ENCODE measurements at regions not wholly inside any gene's neighbourhood (a gene's known extent, or its start where the extent isn't known, plus 50 kb on each side); places are given as distances from the start of the nearest gene placed in this dataset.

DNA sequence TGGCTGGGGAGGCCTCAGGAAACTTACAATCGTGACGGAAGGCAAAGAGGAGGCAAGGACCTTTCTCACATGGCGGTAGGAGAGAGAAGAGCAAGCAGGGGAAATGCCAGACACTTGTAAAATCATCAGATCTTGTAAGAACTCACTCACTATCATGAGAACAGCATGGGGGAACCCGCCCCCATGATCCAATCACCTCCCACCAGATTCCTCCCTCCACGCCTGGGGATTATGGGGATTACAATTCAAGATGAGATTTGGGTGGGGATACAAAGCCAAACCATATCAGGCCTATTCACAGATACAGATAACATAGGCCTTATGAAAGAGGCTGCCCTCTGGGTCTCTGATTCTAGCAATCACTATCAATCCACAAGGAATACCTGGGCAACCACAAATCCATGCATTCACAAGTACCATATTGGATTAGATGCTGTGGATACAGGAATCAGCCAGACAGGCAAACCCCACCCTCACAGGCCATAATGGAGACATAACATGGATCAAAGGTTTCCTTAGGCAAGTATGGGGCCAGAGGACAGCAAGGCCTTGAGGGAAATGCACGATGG, 284.9 kb downstream of the SOX9 start:
- TF ChIP-seq POLR2AphosphoS5 (IDR thresholded peaks at IDR 0.05; ENCODE audit: low read depth, low read length): no peak
- TF ChIP-seq SIN3A (IDR thresholded peaks at IDR 0.05; ENCODE audit: borderline replicate concordance, insufficient read depth, low read length): no peak
- TF ChIP-seq, protein P1, sequence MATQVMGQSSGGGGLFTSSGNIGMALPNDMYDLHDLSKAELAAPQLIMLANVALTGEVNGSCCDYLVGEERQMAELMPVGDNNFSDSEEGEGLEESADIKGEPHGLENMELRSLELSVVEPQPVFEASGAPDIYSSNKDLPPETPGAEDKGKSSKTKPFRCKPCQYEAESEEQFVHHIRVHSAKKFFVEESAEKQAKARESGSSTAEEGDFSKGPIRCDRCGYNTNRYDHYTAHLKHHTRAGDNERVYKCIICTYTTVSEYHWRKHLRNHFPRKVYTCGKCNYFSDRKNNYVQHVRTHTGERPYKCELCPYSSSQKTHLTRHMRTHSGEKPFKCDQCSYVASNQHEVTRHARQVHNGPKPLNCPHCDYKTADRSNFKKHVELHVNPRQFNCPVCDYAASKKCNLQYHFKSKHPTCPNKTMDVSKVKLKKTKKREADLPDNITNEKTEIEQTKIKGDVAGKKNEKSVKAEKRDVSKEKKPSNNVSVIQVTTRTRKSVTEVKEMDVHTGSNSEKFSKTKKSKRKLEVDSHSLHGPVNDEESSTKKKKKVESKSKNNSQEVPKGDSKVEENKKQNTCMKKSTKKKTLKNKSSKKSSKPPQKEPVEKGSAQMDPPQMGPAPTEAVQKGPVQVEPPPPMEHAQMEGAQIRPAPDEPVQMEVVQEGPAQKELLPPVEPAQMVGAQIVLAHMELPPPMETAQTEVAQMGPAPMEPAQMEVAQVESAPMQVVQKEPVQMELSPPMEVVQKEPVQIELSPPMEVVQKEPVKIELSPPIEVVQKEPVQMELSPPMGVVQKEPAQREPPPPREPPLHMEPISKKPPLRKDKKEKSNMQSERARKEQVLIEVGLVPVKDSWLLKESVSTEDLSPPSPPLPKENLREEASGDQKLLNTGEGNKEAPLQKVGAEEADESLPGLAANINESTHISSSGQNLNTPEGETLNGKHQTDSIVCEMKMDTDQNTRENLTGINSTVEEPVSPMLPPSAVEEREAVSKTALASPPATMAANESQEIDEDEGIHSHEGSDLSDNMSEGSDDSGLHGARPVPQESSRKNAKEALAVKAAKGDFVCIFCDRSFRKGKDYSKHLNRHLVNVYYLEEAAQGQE (IDR thresholded peaks at IDR 0.05; ENCODE audit: insufficient read depth in 1 of 2, low read depth in 2 of 2, low read length in 2 of 2): no peak
- TF ChIP-seq TAF1 (IDR thresholded peaks at IDR 0.05; ENCODE audit: borderline replicate concordance, insufficient read depth, low read length): no peak

All from PFSK-1 (cell line).